Germinal center (tissue), 1 donor: ENCODE measurements at regions not wholly inside any gene's neighbourhood (a gene's known extent, or its start where the extent isn't known, plus 50 kb on each side); places are given as distances from the start of the nearest gene placed in this dataset.

Source experiments
- DNase-seq: peaks from one replicate; pipeline ENCODE4 v3.0.0; 2012; ENCODE audit warnings: mixed read lengths, low spot score

DNA sequence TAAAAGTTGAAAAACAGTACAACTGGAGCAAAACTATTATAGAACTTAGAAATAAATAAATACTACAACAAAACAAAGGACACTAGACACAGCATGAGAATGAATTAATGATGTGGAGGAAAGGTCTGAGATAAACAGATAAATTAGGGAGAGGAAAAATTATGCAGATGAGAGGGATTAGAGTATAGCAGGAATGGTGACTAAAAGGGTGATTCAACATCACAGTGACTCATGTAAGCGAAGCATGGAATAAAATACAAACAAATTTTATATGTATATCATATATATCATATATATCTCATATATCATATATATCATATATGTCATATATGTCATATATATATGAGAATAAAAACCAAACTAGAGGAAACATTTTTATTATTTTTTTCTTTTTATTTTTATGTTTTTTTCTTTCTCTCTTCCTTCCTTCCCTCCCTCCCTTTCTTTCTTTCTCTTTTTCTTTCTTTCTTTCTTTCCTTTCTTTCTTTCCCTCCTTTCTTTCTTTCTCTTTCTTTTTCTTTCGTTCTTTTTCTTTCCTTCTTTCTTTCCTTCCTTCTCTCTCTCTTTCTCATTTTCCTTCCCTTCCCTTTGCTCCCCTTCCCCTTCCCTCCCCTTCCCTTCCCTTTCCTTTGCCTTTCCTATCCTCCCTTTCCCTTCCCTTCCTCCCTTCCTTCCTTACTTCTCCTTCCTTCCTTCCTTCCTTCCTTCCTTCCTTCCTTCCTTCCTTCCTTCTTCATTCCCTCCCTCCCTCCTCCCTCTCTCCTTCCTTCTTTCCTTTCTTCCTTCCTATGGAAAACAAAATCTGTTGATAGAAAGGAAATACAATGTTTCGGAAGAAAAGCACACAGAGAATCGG, 1014.6 kb downstream of the GRIK2 start:
- DNase-seq, result no peak

DNA sequence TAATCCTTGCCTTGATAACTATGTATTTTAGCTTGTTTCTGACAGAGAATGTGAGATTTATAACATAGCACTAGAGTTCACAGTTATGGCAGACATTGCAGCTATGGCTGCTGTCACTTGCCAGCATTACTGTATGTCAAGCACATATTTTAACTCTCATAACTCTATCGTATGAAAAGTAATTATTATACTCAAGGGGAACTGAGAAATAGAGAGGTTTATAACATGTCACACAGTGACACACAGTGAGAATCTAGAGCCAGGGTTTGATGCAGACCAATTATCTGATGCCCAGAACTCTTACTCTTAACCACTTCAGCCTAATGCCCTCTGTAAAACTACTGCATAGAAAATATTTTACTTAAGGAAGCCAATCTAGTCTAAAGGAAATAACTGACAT, 1012.4 kb downstream of the GRIK2 start:
- DNase-seq, result no peak

DNA sequence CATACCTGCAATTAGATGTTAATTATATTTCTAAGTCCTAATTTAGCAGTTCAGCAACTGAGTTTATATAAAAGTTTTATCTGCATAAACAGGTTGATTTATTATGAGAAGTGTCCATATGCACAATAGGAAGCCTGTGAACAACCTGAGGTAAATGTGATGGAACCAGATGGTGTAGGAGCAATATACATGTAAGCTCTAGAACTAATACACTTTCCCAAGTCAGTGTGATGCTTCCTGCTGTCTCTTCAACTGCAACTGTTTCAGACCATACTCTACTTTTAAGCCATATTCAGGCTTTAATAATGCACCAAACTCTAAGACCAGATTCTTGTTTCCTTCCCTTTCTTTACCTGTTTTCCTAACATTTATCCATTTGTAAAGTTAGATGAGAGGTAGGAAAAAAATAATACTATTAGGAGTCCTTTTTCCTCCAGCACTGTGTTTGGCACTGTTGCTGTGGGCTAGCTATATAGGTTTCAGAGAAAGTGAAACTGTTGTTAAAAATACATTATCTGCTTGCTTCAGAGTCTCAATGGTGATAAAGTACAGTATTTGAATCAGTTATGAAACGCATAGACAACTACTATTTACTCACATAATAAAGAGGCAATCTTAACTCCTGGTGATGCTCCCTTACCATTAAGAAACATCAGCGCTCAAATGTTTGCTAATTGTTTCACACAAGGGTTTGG, 1009.3 kb downstream of the GRIK2 start:
- DNase-seq, result no peak

DNA sequence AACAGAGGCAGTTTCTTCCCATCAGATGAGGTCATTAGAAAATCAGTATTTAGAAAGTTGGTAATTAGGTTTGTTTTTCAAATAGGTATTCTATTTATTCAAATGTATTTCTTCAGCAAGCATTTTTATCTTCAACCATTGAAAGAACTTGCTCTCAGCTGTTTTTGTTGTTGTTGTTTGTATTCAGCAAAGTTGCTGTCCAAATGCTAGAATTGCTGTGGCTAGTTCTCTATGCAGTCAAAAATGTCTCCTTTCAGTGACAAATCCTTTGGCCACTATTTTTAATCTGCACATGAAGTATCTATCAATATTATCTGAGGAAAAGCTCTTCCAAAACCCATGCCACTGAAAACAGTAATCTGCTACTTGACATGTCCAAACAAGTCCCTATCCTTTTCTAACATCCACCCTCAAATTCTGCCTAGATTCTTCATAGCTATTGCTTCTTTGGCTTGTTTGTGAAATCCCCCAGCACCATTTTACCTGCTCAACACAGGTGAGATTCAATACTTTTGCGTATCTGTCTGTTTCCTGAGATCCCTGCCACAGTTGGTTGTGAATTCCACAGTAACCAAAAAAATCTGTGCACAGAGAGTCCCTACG, 1005.4 kb downstream of the GRIK2 start:
- DNase-seq, result no peak

DNA sequence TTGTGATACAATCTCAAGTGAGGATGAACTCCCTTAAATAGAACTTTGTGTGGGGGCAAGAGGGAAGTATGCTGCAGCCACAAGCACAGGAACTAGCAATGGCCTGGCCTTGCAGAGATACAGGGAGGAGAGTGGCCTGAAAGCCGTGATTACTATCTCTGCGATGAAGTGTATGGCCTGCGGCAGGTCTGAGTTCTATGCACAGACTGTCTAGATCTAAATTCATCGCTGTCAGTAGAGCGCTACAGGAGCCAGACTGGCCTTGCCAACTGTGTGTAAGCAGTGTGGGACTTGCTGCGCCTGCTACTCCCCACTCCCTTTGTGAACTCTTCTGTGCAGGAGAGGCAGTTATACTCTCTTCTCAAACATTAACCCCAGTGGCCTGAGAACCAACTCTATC, 997.0 kb downstream of the GRIK2 start:
- DNase-seq, result no peak

DNA sequence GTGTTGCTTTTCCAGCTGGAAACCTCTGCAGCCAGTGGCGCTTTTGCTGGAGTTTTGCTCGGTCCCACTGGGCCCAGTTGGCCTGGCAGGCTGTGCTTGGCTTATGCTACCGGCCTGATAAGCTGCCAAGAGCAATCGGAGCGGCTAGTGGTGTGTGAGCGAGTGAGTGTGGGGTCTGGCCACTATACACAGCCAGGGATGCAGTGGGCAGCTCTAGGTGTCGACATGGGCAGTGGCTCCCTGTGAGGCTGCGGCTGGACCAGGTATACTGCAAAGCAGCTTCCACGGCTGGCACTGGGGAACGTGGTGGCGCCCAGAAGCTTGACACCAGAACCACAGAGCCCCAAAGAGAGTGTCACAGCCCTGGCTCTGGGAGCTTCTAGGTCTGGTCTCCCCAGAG, 996.5 kb downstream of the GRIK2 start:
- no peak for DNase-seq

DNA sequence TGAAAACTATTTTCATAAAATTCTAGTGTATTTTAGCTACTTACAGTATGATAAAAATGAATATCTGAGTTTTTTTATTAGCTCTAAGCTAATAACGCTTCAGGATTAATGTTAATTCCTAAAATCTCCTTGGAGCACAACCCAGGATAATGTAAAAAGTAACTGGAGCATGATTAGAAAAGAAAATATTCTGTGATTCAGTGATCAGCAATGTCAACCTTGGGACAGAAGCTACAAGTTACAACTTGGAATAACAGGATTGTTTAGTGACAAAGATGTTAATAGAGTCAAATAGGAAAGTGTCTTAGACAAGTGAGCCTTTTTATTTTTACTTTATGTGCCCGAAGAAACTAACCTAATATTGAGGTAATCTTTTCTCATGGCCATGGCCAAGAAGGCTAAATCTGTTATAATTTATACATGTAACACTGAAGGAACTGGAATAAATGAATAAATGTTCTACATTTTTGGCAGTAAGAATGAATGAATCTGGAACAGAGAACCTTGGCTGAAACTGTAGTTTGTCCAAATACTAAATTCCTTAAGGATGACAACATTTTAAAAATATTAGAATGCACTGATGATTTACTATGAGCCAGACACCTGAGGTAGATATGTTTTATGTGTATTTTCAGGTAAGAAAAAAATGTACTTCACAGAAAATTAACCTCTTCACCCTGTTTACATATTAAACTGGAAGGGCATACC, 994.0 kb downstream of the GRIK2 start:
- DNase-seq, result no peak

DNA sequence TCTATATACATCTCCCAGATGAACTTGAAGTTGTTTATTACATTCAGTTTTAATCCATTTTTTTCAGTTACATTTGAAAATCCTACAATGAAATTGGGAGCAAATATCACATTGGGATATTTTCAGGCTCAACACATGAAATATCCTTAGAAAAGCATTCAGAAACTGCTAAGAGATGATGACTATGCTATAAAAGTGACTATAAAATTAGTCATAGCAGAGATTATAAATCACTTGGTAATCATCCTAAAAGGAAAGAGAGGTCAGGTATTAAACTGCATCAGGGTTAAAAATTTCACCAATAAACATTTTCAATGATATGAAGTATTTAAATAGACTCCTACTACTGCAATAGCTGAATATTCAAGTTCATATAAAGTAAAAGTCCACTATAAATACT, 987.7 kb downstream of the GRIK2 start:
- no peak for DNase-seq

DNA sequence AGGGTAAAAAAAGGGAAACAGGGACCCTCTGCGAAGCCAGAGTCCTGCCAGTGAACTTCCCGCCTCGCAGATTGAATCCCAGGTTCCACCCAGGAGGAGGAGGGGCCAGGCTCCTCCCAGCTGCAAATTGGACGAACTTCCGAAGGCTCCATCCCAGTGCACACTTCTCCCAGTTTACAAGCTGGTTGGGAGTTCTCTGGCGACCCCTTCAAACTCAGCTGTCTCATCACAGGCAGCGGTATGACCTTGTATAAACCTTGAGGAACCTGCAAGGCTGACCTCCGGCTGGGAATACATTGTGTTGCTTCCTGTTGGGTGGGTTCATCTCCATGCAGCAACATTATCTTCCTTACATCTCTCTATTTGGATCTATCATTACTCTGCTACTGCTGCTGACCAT, 962.7 kb downstream of the GRIK2 start:
- DNase-seq, result no peak

DNA sequence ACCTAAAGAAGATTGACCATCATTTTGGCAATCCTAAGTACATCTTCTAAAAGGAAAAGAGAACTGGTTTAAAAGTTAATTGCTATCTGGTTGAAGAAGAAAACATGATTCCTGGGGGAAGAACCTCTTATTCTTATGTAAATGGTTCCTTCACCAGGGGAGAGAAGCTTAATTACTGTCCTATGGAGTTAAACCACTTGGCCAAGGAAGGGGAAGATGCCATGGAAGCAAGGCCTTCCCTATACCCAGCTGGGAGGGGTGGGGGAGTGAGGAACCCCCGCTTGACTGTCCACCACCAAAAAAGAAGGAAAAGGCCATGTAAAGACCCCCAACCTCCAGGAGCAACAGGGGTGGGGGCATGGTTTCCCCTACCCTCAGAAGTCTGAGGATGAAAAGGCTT, 962.1 kb downstream of the GRIK2 start:
- DNase-seq, result no peak

DNA sequence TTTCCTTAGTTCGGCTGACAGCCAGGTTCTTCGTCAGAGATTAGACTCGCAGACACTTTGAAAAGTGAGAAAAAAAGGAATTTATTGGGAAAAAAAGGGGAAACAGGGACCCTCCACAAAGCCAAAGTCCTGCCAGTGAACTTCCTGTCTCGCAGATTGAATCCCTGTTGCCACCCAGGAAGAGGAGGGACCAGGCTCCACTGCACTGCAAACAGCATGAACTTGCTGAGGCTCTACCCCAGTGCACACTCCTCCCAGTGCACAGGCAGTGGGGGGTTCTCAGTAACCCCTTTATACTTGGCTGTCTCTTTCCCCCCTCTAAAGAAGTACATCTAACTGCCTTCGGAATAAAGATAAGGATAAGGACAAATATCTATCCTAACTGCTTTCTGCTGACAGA, 959.0 kb downstream of the GRIK2 start:
- no peak for DNase-seq

DNA sequence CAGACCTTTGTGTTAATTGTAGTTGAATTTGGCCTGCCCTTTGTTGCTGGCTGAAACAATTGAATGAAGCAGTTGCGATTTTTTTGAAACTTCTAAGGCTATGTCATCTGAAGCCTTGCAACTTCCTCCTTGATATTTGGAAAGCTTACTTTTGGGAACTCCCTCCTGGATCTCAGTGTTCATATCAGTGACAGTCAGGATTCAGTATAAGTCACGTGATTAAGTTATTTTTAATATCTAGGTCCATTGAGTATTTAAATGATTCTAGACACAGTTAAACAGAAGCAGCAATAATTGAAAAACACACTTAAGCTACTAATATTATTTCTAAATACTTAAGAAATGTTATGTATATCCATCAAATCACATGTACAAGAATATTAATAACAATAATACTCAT, 951.3 kb downstream of the GRIK2 start:
- no peak for DNase-seq

DNA sequence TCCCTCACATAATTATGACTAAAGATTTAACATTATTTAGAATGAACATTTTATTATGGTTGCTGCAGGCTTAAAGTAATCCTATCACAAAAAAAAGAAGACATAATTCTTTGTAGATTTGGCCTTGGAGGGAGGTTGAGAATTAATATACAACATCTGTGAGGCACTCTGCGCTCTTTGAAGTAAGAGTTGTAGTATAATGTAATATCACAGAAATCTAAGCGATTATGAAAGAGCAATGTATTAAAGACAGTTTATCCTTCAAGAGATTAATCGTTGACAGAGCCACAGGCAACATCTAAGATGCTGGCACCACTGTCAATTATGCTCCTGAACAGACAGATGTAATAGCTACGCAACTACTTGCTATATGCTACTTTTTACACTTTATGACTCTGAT, 946.8 kb downstream of the GRIK2 start:
- DNase-seq, result no peak

DNA sequence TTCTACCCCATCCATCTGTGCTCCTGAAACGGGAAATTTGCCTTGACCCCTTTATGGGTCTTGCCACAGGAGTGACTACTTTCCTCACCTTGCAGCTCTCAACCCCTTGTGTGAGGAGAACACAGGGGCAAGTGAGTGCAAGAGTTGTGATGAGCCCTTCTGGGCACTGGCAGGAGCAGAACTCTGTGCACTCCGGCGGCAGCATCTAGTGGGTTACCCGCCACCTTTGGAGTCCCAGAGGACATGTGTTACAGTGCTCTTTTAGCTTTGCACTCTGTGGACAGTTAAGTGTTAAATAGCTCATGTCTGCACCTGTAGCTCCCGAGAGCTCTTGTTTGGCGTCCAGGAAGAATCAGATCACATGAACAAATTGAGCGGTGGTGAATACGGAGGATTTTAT, 940.2 kb downstream of the GRIK2 start:
- DNase-seq, result no peak

DNA sequence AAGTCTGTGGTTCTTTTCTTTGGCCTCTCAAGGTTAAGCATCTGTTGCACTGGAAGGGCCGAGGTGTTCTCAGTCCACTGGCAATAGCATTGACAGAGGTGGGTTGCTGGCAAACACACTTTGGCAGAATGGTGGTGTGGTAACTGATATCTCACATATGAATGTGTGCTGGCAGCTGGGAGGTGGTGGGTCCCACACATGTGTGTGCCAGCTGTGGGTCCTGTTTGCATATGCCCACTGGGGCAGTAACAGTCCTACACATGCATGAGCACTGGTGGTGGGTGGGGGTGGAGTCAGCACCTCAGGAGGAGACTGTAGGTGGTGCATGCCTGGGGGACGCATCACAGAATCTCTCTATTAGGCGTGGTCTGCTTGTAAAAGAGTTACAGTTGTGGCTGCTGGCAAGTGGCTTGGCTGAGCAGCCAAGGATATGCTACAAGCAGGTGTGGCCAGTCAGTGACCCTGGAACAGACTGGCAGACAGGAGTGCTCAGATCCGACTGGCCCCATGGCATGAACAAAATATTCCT, 934.3 kb downstream of the GRIK2 start:
- no peak for DNase-seq

DNA sequence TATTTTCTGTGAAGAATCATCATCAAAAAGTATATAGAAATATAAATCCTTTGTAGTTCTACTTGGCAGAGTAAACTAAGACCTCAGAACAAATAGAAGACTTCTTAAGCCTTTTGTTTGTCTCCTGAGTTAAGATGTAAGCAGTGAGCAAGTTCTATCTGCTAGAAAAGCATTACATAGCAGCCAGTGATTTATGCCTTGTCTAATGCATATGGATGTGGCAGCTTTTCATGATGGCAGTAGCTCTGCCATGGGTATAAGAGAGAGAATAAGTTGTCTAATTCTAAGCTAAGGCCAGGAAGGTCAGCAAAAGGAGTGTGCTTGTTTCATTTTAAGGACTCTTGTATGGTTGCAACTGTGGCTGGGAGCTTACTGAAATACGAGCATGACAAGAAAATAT, 920.2 kb downstream of the GRIK2 start:
- DNase-seq, result no peak

DNA sequence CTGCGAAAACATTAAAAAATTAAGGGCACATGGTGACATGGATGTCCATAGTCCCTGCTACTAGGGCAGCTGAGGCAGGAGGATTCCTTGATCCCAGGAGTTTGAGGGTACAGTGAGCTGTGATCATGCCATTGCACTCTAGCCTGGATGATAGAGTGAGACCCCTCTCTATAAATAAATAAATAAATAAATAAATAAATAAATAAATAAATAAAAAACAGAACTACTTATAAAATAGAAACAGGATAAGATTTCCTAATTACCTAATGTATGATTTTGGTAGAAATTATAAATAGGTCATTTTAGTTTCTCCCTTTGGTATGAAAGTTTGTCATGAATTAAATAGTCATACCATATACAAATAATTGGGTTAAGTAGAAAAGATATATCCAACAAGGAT, 916.2 kb downstream of the GRIK2 start:
- DNase-seq, result no peak

DNA sequence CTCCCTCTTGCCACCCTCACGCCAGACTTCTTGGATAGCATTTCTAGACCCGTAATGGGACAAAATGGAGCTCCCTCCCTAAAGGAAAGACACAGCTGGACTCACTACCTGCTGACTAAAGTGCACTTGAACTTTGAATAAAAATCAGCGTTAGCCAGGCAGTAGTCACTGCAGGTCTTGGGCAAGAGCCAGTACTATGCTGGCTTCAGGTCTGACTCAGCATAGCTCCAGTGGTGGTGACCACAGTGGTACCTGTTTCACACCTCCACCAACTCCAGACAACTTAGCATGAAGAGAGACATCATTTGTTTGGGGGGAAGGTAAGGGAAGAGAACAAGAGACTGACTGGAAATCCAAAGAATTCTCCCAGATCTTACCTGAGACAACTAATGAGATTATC, 906.8 kb downstream of the GRIK2 start:
- DNase-seq, result no peak

DNA sequence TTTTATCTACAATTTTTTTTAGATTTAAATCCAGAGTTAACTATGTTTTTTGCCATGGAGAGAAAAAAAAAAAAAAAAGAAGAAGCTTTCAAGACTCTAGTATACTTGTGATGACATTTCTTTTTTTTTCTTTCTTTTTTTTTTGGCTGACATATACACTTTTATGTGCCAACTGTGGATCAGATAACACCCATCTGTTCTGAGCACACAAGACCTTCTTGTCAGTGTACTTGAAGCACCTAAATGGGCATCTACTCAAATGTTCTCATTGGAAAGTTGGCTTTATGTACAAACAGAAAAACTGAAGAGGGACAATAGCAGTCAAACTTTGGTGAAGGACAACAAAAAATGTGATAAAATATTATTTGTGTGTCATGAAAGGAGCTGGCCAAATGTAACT, 904.5 kb downstream of the GRIK2 start:
- no peak for DNase-seq
